ENCODE measurements at regions not wholly inside any gene's neighbourhood (a gene's known extent, or its start where the extent isn't known, plus 50 kb on each side); places are given as distances from the start of the nearest gene placed in this dataset.

GRCh38 chr5:4294878-4295277 lies 699.2 kb downstream of the IRX1 start:
- DNase-seq (ENCODE audit: low read depth in 1 of 2, low spot score in 1 of 2): no peak
- no peaks in the 10 kb centered on the region for H3K27me3 ChIP-seq (ENCODE audit: insufficient read depth, poor library complexity, severe bottlenecking)
- no peak overlapping the region for H3K4me3 ChIP-seq (replicated peaks; ENCODE audit: insufficient read depth, low read length)
- TF ChIP-seq SPI1 (IDR thresholded peaks at IDR 0.05; ENCODE audit: borderline replicate concordance, low read depth): no peak
- no peak for TF ChIP-seq POLR2AphosphoS5 (IDR thresholded peaks at IDR 0.05; ENCODE audit: low read depth)
- no peak for TF ChIP-seq REST (IDR thresholded peaks at IDR 0.05; ENCODE audit: insufficient replicate concordance, low read depth)
- no peak for TF ChIP-seq CTCF (IDR thresholded peaks at IDR 0.05; ENCODE audit: insufficient read depth, low read length)
- no peak for TF ChIP-seq GABPA (IDR thresholded peaks at IDR 0.05; ENCODE audit: low read depth)
- no peak overlapping the region for H3K27ac ChIP-seq (replicated peaks)

- Histone ChIP-seq H3K4me3 (replicated peaks; ENCODE audit: insufficient read depth, low read length) (no peak overlapping the region), H3K27me3 (ENCODE audit: insufficient read depth, poor library complexity, severe bottlenecking) (no peaks in the 10 kb centered on the region), H3K27ac (replicated peaks) (no peak overlapping the region)
- TF ChIP-seq GABPA (IDR thresholded peaks at IDR 0.05; ENCODE audit: low read depth) (no peak), CTCF (IDR thresholded peaks at IDR 0.05; ENCODE audit: insufficient read depth, low read length) (no peak), REST (IDR thresholded peaks at IDR 0.05; ENCODE audit: insufficient replicate concordance, low read depth) (no peak), SPI1 (IDR thresholded peaks at IDR 0.05; ENCODE audit: borderline replicate concordance, low read depth) (no peak), POLR2AphosphoS5 (IDR thresholded peaks at IDR 0.05; ENCODE audit: low read depth) (no peak)
- no peak for DNase-seq (ENCODE audit: low read depth in 1 of 2, low spot score in 1 of 2)
Measured at GRCh38 chr5:4295663-4296339, 700.2 kb downstream of the IRX1 start.

- Histone ChIP-seq H3K27me3 (ENCODE audit: insufficient read depth, poor library complexity, severe bottlenecking) (no peaks in the 10 kb centered on the region), H3K27ac (replicated peaks) (no peak overlapping the region), H3K4me3 (replicated peaks; ENCODE audit: insufficient read depth, low read length) (no peak overlapping the region)
- DNase-seq (ENCODE audit: low read depth in 1 of 2, low spot score in 1 of 2): no peak
- TF ChIP-seq REST (IDR thresholded peaks at IDR 0.05; ENCODE audit: insufficient replicate concordance, low read depth) (no peak), POLR2AphosphoS5 (IDR thresholded peaks at IDR 0.05; ENCODE audit: low read depth) (no peak), SPI1 (IDR thresholded peaks at IDR 0.05; ENCODE audit: borderline replicate concordance, low read depth) (no peak), GABPA (IDR thresholded peaks at IDR 0.05; ENCODE audit: low read depth) (no peak), CTCF (IDR thresholded peaks at IDR 0.05; ENCODE audit: insufficient read depth, low read length) (no peak)
Measured at GRCh38 chr5:4306057-4306456, 710.4 kb downstream of the IRX1 start.
